GM23338 (cell line): ENCODE measurements at regions not wholly inside any gene's neighbourhood (a gene's known extent, or its start where the extent isn't known, plus 50 kb on each side); places are given as distances from the start of the nearest gene placed in this dataset.

Source experiments
- ATAC-seq: fragments of 200-7000 bp; cut with Tn5 transposase; 3 replicates; pipeline ENCODE4 v1.9.1; 2020
- DNase-seq: peaks from one replicate; pipeline ENCODE4 v3.0.0-alpha.2; 2015; ENCODE audit warnings: low spot score
- H2AFZ ChIP-seq: fragments of 200-600 bp; sonication (generic); 2 replicates; pipeline ENCODE4 v1.8.0; 2016; ENCODE audit warnings: antibody characterized with exemption, mild to moderate bottlenecking, moderate library complexity
- H3F3A ChIP-seq: fragments of 200-600 bp; sonication (generic); replicated peaks from 2 replicates; pipeline ENCODE4 v1.8.0; 2017; ENCODE audit warnings: antibody characterized with exemption, mixed run types, low read depth
- H3K27ac ChIP-seq: fragments of 200-600 bp; sonication (generic); 2 replicates; pipeline ENCODE4 v1.6.1; 2016; ENCODE audit warnings: low read depth
- H3K27me3 ChIP-seq: fragments of 200-600 bp; sonication (generic); 2 replicates; pipeline ENCODE4 v1.8.0; 2016; ENCODE audit warnings: mild to moderate bottlenecking, mixed run types, moderate library complexity; ENCODE audit not compliant: insufficient read depth
- H3K36me3 ChIP-seq: fragments of 200-600 bp; sonication (generic); 2 replicates; pipeline ENCODE4 v1.8.0; 2016; ENCODE audit warnings: mild to moderate bottlenecking; ENCODE audit not compliant: insufficient read depth
- H3K4me1 ChIP-seq: fragments of 200-600 bp; sonication (generic); 2 replicates; pipeline ENCODE4 v1.8.0; 2016; ENCODE audit warnings: mild to moderate bottlenecking, moderate library complexity; ENCODE audit not compliant: insufficient read depth
- H3K4me2 ChIP-seq: fragments of 200-600 bp; sonication (generic); 2 replicates; pipeline ENCODE4 v1.7.1; 2017; ENCODE audit warnings: mixed run types
- H3K4me3 ChIP-seq: fragments of 200-600 bp; sonication (generic); 2 replicates; pipeline ENCODE4 v1.6.1; 2016; ENCODE audit warnings: mixed run types
- H3K79me2 ChIP-seq: fragments of 200-600 bp; sonication (generic); replicated peaks from 2 replicates; pipeline ENCODE4 v1.8.0; 2017; ENCODE audit warnings: mild to moderate bottlenecking; ENCODE audit not compliant: insufficient read depth
- H3K9me2 ChIP-seq: fragments of 200-600 bp; sonication (generic); 2 replicates; pipeline ENCODE4 v1.8.0; 2017; ENCODE audit not compliant: insufficient read depth
- H4K20me1 ChIP-seq: fragments of 200-600 bp; sonication (generic); replicated peaks from 2 replicates; pipeline ENCODE4 v1.8.0; 2017; ENCODE audit warnings: mild to moderate bottlenecking; ENCODE audit not compliant: insufficient read depth
- H3K27ac Mint-ChIP-seq: 2 replicates; pipeline ENCODE4 v1.8.0; 2020; ENCODE audit warnings: inconsistent platforms, mild to moderate bottlenecking, moderate library complexity, mixed read lengths
- H3K27me3 Mint-ChIP-seq: 3 replicates; pipeline ENCODE4 v1.8.0; 2022; ENCODE audit warnings: low read depth, mild to moderate bottlenecking, moderate library complexity, mixed read lengths, inconsistent platforms; ENCODE audit not compliant: insufficient read depth, poor library complexity
- H3K36me3 Mint-ChIP-seq: 3 replicates; pipeline ENCODE4 v1.8.0; 2021; ENCODE audit warnings: low read depth, mild to moderate bottlenecking, inconsistent platforms, moderate library complexity, mixed read lengths
- H3K4me1 Mint-ChIP-seq: 3 replicates; pipeline ENCODE4 v1.8.0; 2020; ENCODE audit warnings: mild to moderate bottlenecking, inconsistent platforms, mixed read lengths
- H3K4me3 Mint-ChIP-seq: 3 replicates; pipeline ENCODE4 v1.8.0; 2021; ENCODE audit warnings: moderate library complexity, mild to moderate bottlenecking, inconsistent platforms, mixed read lengths
- H3K9me3 Mint-ChIP-seq: 3 replicates; pipeline ENCODE4 v1.8.0; 2020; ENCODE audit warnings: moderate library complexity, mild to moderate bottlenecking, inconsistent platforms, mixed read lengths
- CREB1 ChIP-seq: fragments of 250-450 bp; sonication (Bioruptor Pico); IDR thresholded peaks from 2 replicates; pipeline ENCODE4 v1.5.0; 2020; ENCODE audit warnings: low read depth, mild to moderate bottlenecking, moderate library complexity
- JUNB ChIP-seq: IDR thresholded peaks from one replicate; pipeline ENCODE4 v1.6.1; 2016; ENCODE audit warnings: antibody characterized with exemption; ENCODE audit not compliant: unreplicated experiment
- POLR2AphosphoS5 ChIP-seq: IDR thresholded peaks from 2 replicates; pipeline ENCODE4 v1.6.1; 2016; ENCODE audit warnings: antibody characterized with exemption, low read depth
- REST ChIP-seq: IDR thresholded peaks from one replicate; pipeline ENCODE4 v1.6.1; 2018; ENCODE audit warnings: antibody characterized with exemption; ENCODE audit not compliant: unreplicated experiment
- ZNF331 ChIP-seq: fragments of 250-450 bp; sonication (Bioruptor Pico); IDR thresholded peaks from 2 replicates; pipeline ENCODE4 v1.5.0; 2020; ENCODE audit warnings: low read depth, mild to moderate bottlenecking, moderate library complexity
- TF ChIP-seq, protein P1 (sequence below): fragments of 250-450 bp; sonication (Bioruptor Pico); IDR thresholded peaks from 2 replicates; pipeline ENCODE4 v1.5.0; 2020; ENCODE audit warnings: mild to moderate bottlenecking, moderate library complexity

- TF ChIP-seq, protein P1, sequence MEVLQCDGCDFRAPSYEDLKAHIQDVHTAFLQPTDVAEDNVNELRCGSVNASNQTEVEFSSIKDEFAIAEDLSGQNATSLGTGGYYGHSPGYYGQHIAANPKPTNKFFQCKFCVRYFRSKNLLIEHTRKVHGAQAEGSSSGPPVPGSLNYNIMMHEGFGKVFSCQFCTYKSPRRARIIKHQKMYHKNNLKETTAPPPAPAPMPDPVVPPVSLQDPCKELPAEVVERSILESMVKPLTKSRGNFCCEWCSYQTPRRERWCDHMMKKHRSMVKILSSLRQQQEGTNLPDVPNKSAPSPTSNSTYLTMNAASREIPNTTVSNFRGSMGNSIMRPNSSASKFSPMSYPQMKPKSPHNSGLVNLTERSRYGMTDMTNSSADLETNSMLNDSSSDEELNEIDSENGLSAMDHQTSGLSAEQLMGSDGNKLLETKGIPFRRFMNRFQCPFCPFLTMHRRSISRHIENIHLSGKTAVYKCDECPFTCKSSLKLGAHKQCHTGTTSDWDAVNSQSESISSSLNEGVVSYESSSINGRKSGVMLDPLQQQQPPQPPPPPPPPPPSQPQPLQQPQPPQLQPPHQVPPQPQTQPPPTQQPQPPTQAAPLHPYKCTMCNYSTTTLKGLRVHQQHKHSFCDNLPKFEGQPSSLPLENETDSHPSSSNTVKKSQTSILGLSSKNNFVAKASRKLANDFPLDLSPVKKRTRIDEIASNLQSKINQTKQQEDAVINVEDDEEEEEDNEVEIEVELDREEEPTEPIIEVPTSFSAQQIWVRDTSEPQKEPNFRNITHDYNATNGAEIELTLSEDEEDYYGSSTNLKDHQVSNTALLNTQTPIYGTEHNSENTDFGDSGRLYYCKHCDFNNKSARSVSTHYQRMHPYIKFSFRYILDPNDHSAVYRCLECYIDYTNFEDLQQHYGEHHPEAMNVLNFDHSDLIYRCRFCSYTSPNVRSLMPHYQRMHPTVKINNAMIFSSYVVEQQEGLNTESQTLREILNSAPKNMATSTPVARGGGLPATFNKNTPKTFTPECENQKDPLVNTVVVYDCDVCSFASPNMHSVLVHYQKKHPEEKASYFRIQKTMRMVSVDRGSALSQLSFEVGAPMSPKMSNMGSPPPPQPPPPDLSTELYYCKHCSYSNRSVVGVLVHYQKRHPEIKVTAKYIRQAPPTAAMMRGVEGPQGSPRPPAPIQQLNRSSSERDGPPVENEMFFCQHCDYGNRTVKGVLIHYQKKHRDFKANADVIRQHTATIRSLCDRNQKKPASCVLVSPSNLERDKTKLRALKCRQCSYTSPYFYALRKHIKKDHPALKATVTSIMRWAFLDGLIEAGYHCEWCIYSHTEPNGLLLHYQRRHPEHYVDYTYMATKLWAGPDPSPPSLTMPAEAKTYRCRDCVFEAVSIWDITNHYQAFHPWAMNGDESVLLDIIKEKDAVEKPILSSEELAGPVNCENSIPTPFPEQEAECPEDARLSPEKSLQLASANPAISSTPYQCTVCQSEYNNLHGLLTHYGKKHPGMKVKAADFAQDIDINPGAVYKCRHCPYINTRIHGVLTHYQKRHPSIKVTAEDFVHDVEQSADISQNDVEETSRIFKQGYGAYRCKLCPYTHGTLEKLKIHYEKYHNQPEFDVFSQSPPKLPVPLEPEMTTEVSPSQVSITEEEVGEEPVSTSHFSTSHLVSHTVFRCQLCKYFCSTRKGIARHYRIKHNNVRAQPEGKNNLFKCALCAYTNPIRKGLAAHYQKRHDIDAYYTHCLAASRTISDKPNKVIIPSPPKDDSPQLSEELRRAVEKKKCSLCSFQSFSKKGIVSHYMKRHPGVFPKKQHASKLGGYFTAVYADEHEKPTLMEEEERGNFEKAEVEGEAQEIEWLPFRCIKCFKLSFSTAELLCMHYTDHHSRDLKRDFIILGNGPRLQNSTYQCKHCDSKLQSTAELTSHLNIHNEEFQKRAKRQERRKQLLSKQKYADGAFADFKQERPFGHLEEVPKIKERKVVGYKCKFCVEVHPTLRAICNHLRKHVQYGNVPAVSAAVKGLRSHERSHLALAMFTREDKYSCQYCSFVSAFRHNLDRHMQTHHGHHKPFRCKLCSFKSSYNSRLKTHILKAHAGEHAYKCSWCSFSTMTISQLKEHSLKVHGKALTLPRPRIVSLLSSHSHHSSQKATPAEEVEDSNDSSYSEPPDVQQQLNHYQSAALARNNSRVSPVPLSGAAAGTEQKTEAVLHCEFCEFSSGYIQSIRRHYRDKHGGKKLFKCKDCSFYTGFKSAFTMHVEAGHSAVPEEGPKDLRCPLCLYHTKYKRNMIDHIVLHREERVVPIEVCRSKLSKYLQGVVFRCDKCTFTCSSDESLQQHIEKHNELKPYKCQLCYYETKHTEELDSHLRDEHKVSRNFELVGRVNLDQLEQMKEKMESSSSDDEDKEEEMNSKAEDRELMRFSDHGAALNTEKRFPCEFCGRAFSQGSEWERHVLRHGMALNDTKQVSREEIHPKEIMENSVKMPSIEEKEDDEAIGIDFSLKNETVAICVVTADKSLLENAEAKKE (CRISPR knock-in tag), result no peak
- no peak for TF ChIP-seq JUNB
- no peak for TF ChIP-seq REST
These were observed 87.2 kb downstream of the C11orf91 start (continued) for GRCh38 chr11:33613404-33613803.

GRCh38 chr11:33610903-33611302 is 89.7 kb downstream of the C11orf91 start:
- H3K9me3 Mint-ChIP-seq, result no peaks in the 10 kb centered on the region
- Histone ChIP-seq H4K20me1 (no peaks in the 10 kb centered on the region), H3K4me3 (no peak overlapping the region), H3K27ac (no peak overlapping the region), H3K4me2 (no peak overlapping the region), H3F3A (no peaks in the 10 kb centered on the region), H3K36me3 (no peaks in the 10 kb centered on the region; the same call in 1 of the 2 replicates), H3K9me2 (no peaks in the 10 kb centered on the region), H3K4me1 (no peaks in the 10 kb centered on the region), H2AFZ (no peak overlapping the region), H3K27me3 (no peaks in the 10 kb centered on the region), H3K79me2 (no peaks in the 10 kb centered on the region)
- H3K36me3 Mint-ChIP-seq, result no peaks in the 10 kb centered on the region
- no peak overlapping the region for H3K27ac Mint-ChIP-seq
- DNase-seq (no peak), ATAC-seq (no peak)
- no peak overlapping the region for H3K4me3 Mint-ChIP-seq
- H3K4me1 Mint-ChIP-seq, result no peaks in the 10 kb centered on the region; the same call in 1 of the 3 replicates
- H3K27me3 Mint-ChIP-seq, result peaks cover 3% of the 10 kb centered on the region
- no peak for TF ChIP-seq POLR2AphosphoS5
- TF ChIP-seq, protein P1 (CRISPR knock-in tag), result no peak
- TF ChIP-seq CREB1 (CRISPR knock-in tag), result no peak
- TF ChIP-seq ZNF331 (CRISPR knock-in tag), result no peak
